ENCODE measurements at regions not wholly inside any gene's neighbourhood (a gene's known extent, or its start where the extent isn't known, plus 50 kb on each side); places are given as distances from the start of the nearest gene placed in this dataset.

GRCh38 chrX:39336671-39337311 lies 535.5 kb downstream of the MID1IP1 start:
- Mint-ChIP-seq H3K27ac (no peak overlapping the region), H3K27me3 (no peaks in the 10 kb centered on the region), H3K36me3 (ENCODE audit: insufficient read depth) (no peaks in the 10 kb centered on the region), H3K4me1 (ENCODE audit: low read depth) (peaks cover 9% of the 10 kb centered on the region), H3K9me3 (ENCODE audit: low read depth) (peaks cover 36% of the 10 kb centered on the region), H3K4me3 (ENCODE audit: low read depth) (no peak overlapping the region)
- TF ChIP-seq, protein P1, sequence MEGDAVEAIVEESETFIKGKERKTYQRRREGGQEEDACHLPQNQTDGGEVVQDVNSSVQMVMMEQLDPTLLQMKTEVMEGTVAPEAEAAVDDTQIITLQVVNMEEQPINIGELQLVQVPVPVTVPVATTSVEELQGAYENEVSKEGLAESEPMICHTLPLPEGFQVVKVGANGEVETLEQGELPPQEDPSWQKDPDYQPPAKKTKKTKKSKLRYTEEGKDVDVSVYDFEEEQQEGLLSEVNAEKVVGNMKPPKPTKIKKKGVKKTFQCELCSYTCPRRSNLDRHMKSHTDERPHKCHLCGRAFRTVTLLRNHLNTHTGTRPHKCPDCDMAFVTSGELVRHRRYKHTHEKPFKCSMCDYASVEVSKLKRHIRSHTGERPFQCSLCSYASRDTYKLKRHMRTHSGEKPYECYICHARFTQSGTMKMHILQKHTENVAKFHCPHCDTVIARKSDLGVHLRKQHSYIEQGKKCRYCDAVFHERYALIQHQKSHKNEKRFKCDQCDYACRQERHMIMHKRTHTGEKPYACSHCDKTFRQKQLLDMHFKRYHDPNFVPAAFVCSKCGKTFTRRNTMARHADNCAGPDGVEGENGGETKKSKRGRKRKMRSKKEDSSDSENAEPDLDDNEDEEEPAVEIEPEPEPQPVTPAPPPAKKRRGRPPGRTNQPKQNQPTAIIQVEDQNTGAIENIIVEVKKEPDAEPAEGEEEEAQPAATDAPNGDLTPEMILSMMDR (IDR thresholded peaks at IDR 0.05; ENCODE audit: unreplicated experiment): no peak
- no peak for DNase-seq (ENCODE audit: low spot score, unreplicated experiment)

DNA sequence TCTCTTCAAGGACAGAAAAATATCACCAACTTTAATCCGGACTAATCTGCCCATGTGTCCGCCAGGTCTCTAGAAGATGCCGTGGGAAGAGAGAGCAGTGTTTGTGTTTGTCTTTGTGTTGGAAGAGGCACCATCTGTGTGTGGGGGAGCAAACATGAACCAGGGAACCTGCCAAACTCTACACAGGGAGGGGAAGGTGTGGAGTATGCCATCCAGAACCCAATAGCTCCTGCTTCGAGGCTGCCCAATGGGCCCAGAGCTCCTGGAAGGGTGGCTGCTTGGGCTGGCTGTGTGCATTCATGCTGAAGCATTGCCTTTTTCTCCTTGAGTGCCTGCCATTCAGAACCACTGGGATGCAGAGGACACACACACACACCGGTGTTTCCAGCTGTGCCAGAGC lies 536.2 kb downstream of the MID1IP1 start:
- peaks cover 33% of the 10 kb centered on the region for H3K9me3 Mint-ChIP-seq (ENCODE audit: low read depth)
- no peaks in the 10 kb centered on the region for H3K36me3 Mint-ChIP-seq (ENCODE audit: insufficient read depth)
- H3K27me3 Mint-ChIP-seq: no peaks in the 10 kb centered on the region
- DNase-seq (ENCODE audit: low spot score, unreplicated experiment): no peak
- peaks cover 9% of the 10 kb centered on the region for H3K4me1 Mint-ChIP-seq (ENCODE audit: low read depth)
- H3K27ac Mint-ChIP-seq: no peak overlapping the region
- H3K4me3 Mint-ChIP-seq (ENCODE audit: low read depth): no peak overlapping the region
- TF ChIP-seq, protein P1 (IDR thresholded peaks at IDR 0.05; ENCODE audit: unreplicated experiment): no peak

DNA sequence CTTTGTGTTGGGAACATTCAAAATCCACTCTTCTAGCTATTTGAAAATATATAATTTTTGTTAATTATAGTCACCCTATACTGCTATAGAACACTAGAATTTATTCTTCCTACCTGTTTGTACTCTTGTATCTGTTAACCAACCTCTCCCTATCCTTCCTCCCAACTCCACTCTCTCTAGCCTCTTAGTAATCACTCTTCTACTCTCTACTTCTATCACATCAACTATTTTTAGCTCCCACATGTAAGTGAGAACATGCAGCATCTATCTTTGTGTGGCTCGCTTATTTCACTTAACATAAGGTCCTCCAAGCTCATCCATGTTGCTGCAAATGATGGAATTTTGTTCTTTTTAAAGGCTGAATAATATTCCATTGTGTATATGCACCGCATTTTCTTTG lies 537.3 kb downstream of the MID1IP1 start:
- H3K36me3 Mint-ChIP-seq (ENCODE audit: insufficient read depth): no peaks in the 10 kb centered on the region
- peaks cover 9% of the 10 kb centered on the region for H3K4me1 Mint-ChIP-seq (ENCODE audit: low read depth)
- no peak overlapping the region for H3K4me3 Mint-ChIP-seq (ENCODE audit: low read depth)
- no peak overlapping the region for H3K27ac Mint-ChIP-seq
- H3K9me3 Mint-ChIP-seq (ENCODE audit: low read depth): peaks cover 34% of the 10 kb centered on the region
- DNase-seq (ENCODE audit: low spot score, unreplicated experiment): no peak
- H3K27me3 Mint-ChIP-seq: no peaks in the 10 kb centered on the region
- TF ChIP-seq, protein P1 (IDR thresholded peaks at IDR 0.05; ENCODE audit: unreplicated experiment): no peak

DNA sequence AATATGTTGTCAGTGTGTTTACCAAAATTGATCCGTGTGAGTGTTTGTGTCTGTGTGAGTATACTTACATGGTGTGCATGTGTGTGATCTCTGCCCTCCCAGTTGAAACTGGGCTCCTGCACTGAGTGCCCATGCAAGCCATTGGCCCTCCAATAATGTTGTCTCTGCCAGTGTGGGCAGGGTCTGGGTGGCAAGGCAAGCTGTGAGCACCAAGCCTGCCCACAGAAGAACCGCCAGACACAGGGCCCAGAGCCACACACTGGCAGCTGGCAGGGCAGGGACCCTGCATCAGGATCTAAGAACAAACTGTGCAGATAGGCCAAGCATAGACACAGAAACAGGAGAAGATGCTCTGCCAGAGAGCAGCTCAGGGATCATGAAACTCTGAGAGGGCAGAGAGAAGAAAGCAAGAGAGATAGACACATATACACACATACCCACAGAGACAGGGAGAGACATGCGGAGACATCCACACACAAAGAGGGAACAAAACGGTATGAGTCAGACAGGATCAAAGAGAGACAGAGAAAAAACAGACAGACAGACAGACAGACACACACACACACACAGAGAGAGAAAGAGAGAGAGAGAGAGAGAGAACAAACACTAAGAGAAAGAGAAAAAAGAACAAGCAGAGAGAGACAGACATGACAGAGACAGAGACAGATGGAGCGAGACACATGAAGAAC lies 555.0 kb downstream of the MID1IP1 start:
- Mint-ChIP-seq H3K9me3 (ENCODE audit: low read depth) (peaks cover 12% of the 10 kb centered on the region), H3K27me3 (peaks cover 3% of the 10 kb centered on the region), H3K27ac (no peak overlapping the region), H3K4me3 (ENCODE audit: low read depth) (no peak overlapping the region), H3K36me3 (ENCODE audit: insufficient read depth) (no peaks in the 10 kb centered on the region), H3K4me1 (ENCODE audit: low read depth) (peaks cover 1% of the 10 kb centered on the region)
- no peak for DNase-seq (ENCODE audit: low spot score, unreplicated experiment)
- TF ChIP-seq, protein P1 (IDR thresholded peaks at IDR 0.05; ENCODE audit: unreplicated experiment): no peak

GRCh38 chrX:39360101-39360500 lies 558.8 kb downstream of the MID1IP1 start:
- H3K36me3 Mint-ChIP-seq (ENCODE audit: insufficient read depth): no peaks in the 10 kb centered on the region
- peaks cover 16% of the 10 kb centered on the region for H3K9me3 Mint-ChIP-seq (ENCODE audit: low read depth)
- H3K4me3 Mint-ChIP-seq (ENCODE audit: low read depth): no peak overlapping the region
- H3K27ac Mint-ChIP-seq: no peak overlapping the region
- DNase-seq (ENCODE audit: low spot score, unreplicated experiment): no peak
- TF ChIP-seq, protein P1 (IDR thresholded peaks at IDR 0.05; ENCODE audit: unreplicated experiment): no peak
- peaks cover 3% of the 10 kb centered on the region for H3K27me3 Mint-ChIP-seq
- H3K4me1 Mint-ChIP-seq (ENCODE audit: low read depth): peaks cover 5% of the 10 kb centered on the region
